Activated CD4-positive, alpha-beta T cell treated with anti-CD3 and anti-CD28 coated beads, Interleukin-2, Interleukin-4, amounts not matched to agents 100 ng/mL and 50 ng/mL, durations not matched to agents 16 hours and 8 hours (primary cell): ENCODE measurements at regions not wholly inside any gene's neighbourhood (a gene's known extent, or its start where the extent isn't known, plus 50 kb on each side); places are given as distances from the start of the nearest gene placed in this dataset.

Source experiments
- DNase-seq: peaks from one replicate; pipeline ENCODE4 v3.0.0-alpha.2; 2020; ENCODE audit warnings: low spot score

- no peak for DNase-seq
Observed at GRCh38 chr9:107647141-107647540, 157.6 kb upstream of the KLF4 start.

GRCh38 chr9:107645464-107645833 lies 155.9 kb upstream of the KLF4 start:
- DNase-seq: no peak

- no peak for DNase-seq
Observed at GRCh38 chr9:107644733-107645463, 155.3 kb upstream of the KLF4 start.

GRCh38 chr9:107639426-107639825 lies 149.9 kb upstream of the KLF4 start:
- no peak for DNase-seq

- DNase-seq: no peak
Observed at GRCh38 chr9:107638521-107639310, 149.1 kb upstream of the KLF4 start.

GRCh38 chr9:107637421-107638420 lies 148.2 kb upstream of the KLF4 start:
- no peak for DNase-seq

- no peak for DNase-seq
Observed at GRCh38 chr9:107636571-107637381, 147.2 kb upstream of the KLF4 start.

- DNase-seq: no peak
Observed at GRCh38 chr9:107635803-107636174, 146.2 kb upstream of the KLF4 start.

- no peak for DNase-seq
Observed at GRCh38 chr9:107635101-107635802, 145.7 kb upstream of the KLF4 start.

- no peak for DNase-seq
Observed at GRCh38 chr9:107633406-107633805, 143.8 kb upstream of the KLF4 start.

GRCh38 chr9:107632661-107633060 lies 143.1 kb upstream of the KLF4 start:
- no peak for DNase-seq

GRCh38 chr9:107632216-107632615 lies 142.6 kb upstream of the KLF4 start:
- no peak for DNase-seq

GRCh38 chr9:107631788-107632187 lies 142.2 kb upstream of the KLF4 start:
- no peak for DNase-seq

GRCh38 chr9:107630156-107630555 lies 140.6 kb upstream of the KLF4 start:
- DNase-seq: no peak

GRCh38 chr9:107628444-107628843 lies 138.9 kb upstream of the KLF4 start:
- DNase-seq: no peak

- no peak for DNase-seq
Observed at GRCh38 chr9:107627781-107628180, 138.2 kb upstream of the KLF4 start.

- no peak for DNase-seq
Observed at GRCh38 chr9:107626118-107626517, 136.5 kb upstream of the KLF4 start.

GRCh38 chr9:107625383-107625984 lies 135.9 kb upstream of the KLF4 start:
- DNase-seq: no peak

- no peak for DNase-seq
Observed at GRCh38 chr9:107624234-107624948, 134.8 kb upstream of the KLF4 start.

- no peak for DNase-seq
Observed at GRCh38 chr9:107621436-107621835, 131.9 kb upstream of the KLF4 start.
